ENCODE measurements at regions not wholly inside any gene's neighbourhood (a gene's known extent, or its start where the extent isn't known, plus 50 kb on each side); places are given as distances from the start of the nearest gene placed in this dataset.

DNA sequence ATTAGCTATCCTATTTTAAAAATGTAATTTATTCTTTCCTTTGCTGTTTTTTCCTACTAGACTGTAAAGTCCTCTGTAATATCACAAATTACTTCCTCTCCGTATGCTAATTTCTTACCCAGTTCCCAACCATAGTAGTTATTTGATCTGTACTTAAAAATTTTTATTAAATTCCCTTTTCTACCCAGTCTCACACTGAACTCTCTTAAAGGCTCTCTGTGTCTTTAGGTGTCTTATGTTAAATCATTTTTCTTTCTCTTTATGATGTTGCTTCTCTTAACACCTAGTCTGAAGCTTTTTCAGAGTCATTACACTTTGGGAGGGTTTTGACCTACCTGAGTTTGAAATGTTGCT is 378.6 kb downstream of the NSUN3 start:
- TF ChIP-seq, protein P1, sequence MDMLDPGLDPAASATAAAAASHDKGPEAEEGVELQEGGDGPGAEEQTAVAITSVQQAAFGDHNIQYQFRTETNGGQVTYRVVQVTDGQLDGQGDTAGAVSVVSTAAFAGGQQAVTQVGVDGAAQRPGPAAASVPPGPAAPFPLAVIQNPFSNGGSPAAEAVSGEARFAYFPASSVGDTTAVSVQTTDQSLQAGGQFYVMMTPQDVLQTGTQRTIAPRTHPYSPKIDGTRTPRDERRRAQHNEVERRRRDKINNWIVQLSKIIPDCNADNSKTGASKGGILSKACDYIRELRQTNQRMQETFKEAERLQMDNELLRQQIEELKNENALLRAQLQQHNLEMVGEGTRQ (CRISPR knock-in tag; IDR thresholded peaks at IDR 0.05), result no peak
- TF ChIP-seq SP1 (CRISPR knock-in tag; conservative IDR thresholded peaks at IDR 0.05) (no peak), MAX (CRISPR knock-in tag; IDR thresholded peaks at IDR 0.05) (no peak), ATF1 (CRISPR knock-in tag; IDR thresholded peaks at IDR 0.05) (no peak), CTCF (IDR thresholded peaks at IDR 0.05) (no peak), SMAD3 (CRISPR knock-in tag; IDR thresholded peaks at IDR 0.05; ENCODE audit: borderline replicate concordance) (no peak), TEAD1 (CRISPR knock-in tag; IDR thresholded peaks at IDR 0.05) (no peak), NFE2L1 (CRISPR knock-in tag; IDR thresholded peaks at IDR 0.05) (no peak), EMX1 (CRISPR knock-in tag; IDR thresholded peaks at IDR 0.05) (no peak), MXD4 (CRISPR knock-in tag; IDR thresholded peaks at IDR 0.05; ENCODE audit: borderline replicate concordance) (no peak), TP53 (CRISPR knock-in tag; IDR thresholded peaks at IDR 0.05) (no peak)

All from WTC11 (cell line).